H1 (cell line): ENCODE measurements at regions not wholly inside any gene's neighbourhood (a gene's known extent, or its start where the extent isn't known, plus 50 kb on each side); places are given as distances from the start of the nearest gene placed in this dataset.

Experiments used
- CTCF ChIA-PET: fragments of 300-600 bp; sonication (Branson Sonifier 250); formaldehyde crosslinking; loops from one replicate; lab custom pipeline; 2021; ENCODE audit not compliant: partially characterized antibody; lab: Charles Lee
- POLR2A ChIA-PET: fragments of 300-600 bp; sonication (Branson Sonifier 250); formaldehyde crosslinking; loops from one replicate; lab custom pipeline; 2021; ENCODE audit warnings: inconsistent platforms; ENCODE audit not compliant: partially characterized antibody; lab: Charles Lee
- DNase-seq, 2 experiments: peaks; one replicate each; pipeline versions ENCODE4 v3.0.0 to v3.0.0-alpha.2; 2010 to 2022; ENCODE audit warnings: low spot score in 2 of 2, low read depth in 1 of 2, mixed read lengths in 1 of 2
- FAIRE-seq: peaks from 2 replicates; lab custom pipeline; 2011; peaks lifted over from hg19 to GRCh38; lab: Jason Lieb, UNC
- H2AFZ ChIP-seq: 2 replicates; pipeline ENCODE4 v1.8.1; 2012; ENCODE audit warnings: low read length, inconsistent platforms
- H2AK5ac ChIP-seq: 2 replicates; pipeline ENCODE4 v1.6.1; 2013; ENCODE audit warnings: low read depth, low read length
- H2BK120ac ChIP-seq: replicated peaks from 2 replicates; pipeline ENCODE3; 2013; ENCODE audit warnings: low read depth, low read length, inconsistent platforms
- H2BK12ac ChIP-seq: 2 replicates; pipeline ENCODE4 v1.6.1; 2013; ENCODE audit warnings: low read depth, low read length
- H2BK15ac ChIP-seq: 2 replicates; pipeline ENCODE4 v1.6.1; 2013; ENCODE audit warnings: low read length
- H2BK20ac ChIP-seq: 2 replicates; pipeline ENCODE4 v1.6.1; 2013; ENCODE audit warnings: low read length
- H2BK5ac ChIP-seq: 2 replicates; pipeline ENCODE4 v1.6.1; 2013; ENCODE audit warnings: low read depth, low read length
- H3K14ac ChIP-seq: 2 replicates; pipeline ENCODE4 v1.6.1; 2013; ENCODE audit warnings: inconsistent platforms; ENCODE audit not compliant: insufficient read length
- H3K18ac ChIP-seq: 2 replicates; pipeline ENCODE4 v1.6.1; 2013; ENCODE audit warnings: low read length; ENCODE audit errors: extremely low read depth
- H3K23ac ChIP-seq: 2 replicates; pipeline ENCODE4 v1.6.1; 2013; ENCODE audit warnings: inconsistent platforms; ENCODE audit not compliant: insufficient read length
- H3K23me2 ChIP-seq: 2 replicates; pipeline ENCODE4 v1.6.1; 2013; ENCODE audit warnings: low read depth, low read length
- H3K27ac ChIP-seq: 2 replicates; pipeline ENCODE4 v1.6.1; 2011; ENCODE audit warnings: low read depth, low read length, inconsistent platforms
- H3K27me3 ChIP-seq, 4 experiments: replicated peaks in 1 of 4; 1 replicate in 1 of 4; 2 replicates in 3 of 4; pipeline versions ENCODE4 v1.6.1 to v1.8.1; 2011 to 2013; ENCODE audit warnings: low read length in 3 of 4, mild to moderate bottlenecking in 3 of 4, inconsistent platforms in 2 of 4, mixed read lengths in 2 of 4, moderate library complexity in 1 of 4; ENCODE audit not compliant: control insufficient read depth in 3 of 4, insufficient read depth in 3 of 4; ENCODE audit errors: extremely low read depth in 1 of 4
- H3K36me3 ChIP-seq, 4 experiments: 2 replicates each; pipeline versions ENCODE4 v1.6.1 to v1.8.1; 2011 to 2013; ENCODE audit warnings: mild to moderate bottlenecking in 4 of 4, low read length in 3 of 4, moderate library complexity in 2 of 4, control low read depth in 1 of 4, inconsistent platforms in 1 of 4; ENCODE audit not compliant: insufficient read depth in 4 of 4, control insufficient read depth in 2 of 4
- H3K4ac ChIP-seq: replicated peaks from 2 replicates; pipeline ENCODE3; 2013; ENCODE audit warnings: low read length, low read depth, mixed read lengths, inconsistent platforms; ENCODE audit not compliant: insufficient read length
- H3K4me1 ChIP-seq, 4 experiments: replicated peaks in 1 of 4; 1 replicate in 1 of 4; 2 replicates in 3 of 4; pipeline versions ENCODE4 v1.6.1 to v1.8.1; 2011 to 2013; ENCODE audit warnings: low read length in 3 of 4, inconsistent platforms in 2 of 4, mixed read lengths in 1 of 4; ENCODE audit not compliant: insufficient read depth in 4 of 4, control insufficient read depth in 3 of 4
- H3K4me2 ChIP-seq, 2 experiments: 2 replicates each; pipeline versions ENCODE4 v1.6.1 to v1.8.1; 2011 to 2013; ENCODE audit warnings: low read depth in 2 of 2, low read length in 2 of 2, control low read depth in 1 of 2, inconsistent platforms in 1 of 2, mild to moderate bottlenecking in 1 of 2; ENCODE audit not compliant: insufficient read depth in 1 of 2
- H3K4me3 ChIP-seq, 4 experiments: fragments of 200-600, 300-600 bp in 1 of 4; sonication (generic), shearing (Covaris generic), sonication (Bioruptor Twin) in 1 of 4; 2 replicates each; pipeline versions ENCODE4 v1.5.1 to v1.8.1; 2011 to 2016; ENCODE audit warnings: low read length in 4 of 4, low read depth in 3 of 4, control low read depth in 2 of 4, inconsistent platforms in 2 of 4, mild to moderate bottlenecking in 2 of 4, mixed read lengths in 1 of 4, moderate library complexity in 1 of 4; ENCODE audit not compliant: insufficient read depth in 2 of 4; ENCODE audit errors: extremely low read depth in 1 of 4
- H3K56ac ChIP-seq: replicated peaks from 2 replicates; pipeline ENCODE3; 2013; ENCODE audit warnings: low read depth, mild to moderate bottlenecking, mixed read lengths, low read length, inconsistent platforms; ENCODE audit not compliant: insufficient read length
- H3K79me1 ChIP-seq: 2 replicates; pipeline ENCODE4 v1.6.1; 2013; ENCODE audit warnings: low read depth, low read length, control low read depth
- H3K79me2 ChIP-seq, 2 experiments: 2 replicates each; pipeline versions ENCODE4 v1.6.1 to v1.8.1; 2012 to 2013; ENCODE audit warnings: low read length in 2 of 2, mild to moderate bottlenecking in 2 of 2, inconsistent platforms in 1 of 2; ENCODE audit not compliant: insufficient read depth in 2 of 2, control insufficient read depth in 1 of 2
- H3K9ac ChIP-seq, 4 experiments: replicated peaks in 1 of 4; 1 replicate in 1 of 4; 2 replicates in 3 of 4; pipeline versions ENCODE4 v1.6.1 to v1.8.1; 2011 to 2013; ENCODE audit warnings: low read depth in 3 of 4, low read length in 3 of 4, control low read depth in 2 of 4, mild to moderate bottlenecking in 2 of 4, moderate library complexity in 2 of 4, inconsistent platforms in 1 of 4; ENCODE audit errors: extremely low read depth in 1 of 4
- H3K9me3 ChIP-seq, 2 experiments: 2 replicates each; pipeline versions ENCODE4 v1.6.1 to v1.8.1; 2012 to 2013; ENCODE audit warnings: mild to moderate bottlenecking in 2 of 2, moderate library complexity in 2 of 2, control low read depth in 1 of 2, inconsistent platforms in 1 of 2, low read depth in 1 of 2, low read length in 1 of 2, mixed read lengths in 1 of 2; ENCODE audit not compliant: insufficient read depth in 2 of 2
- H4K20me1 ChIP-seq, 2 experiments: replicated peaks in 1 of 2; 2 replicates each; pipeline versions ENCODE3 to v1.8.1; 2011 to 2013; ENCODE audit warnings: inconsistent platforms in 2 of 2, low read length in 2 of 2, mild to moderate bottlenecking in 1 of 2; ENCODE audit not compliant: insufficient read depth in 2 of 2, control insufficient read depth in 1 of 2
- H4K5ac ChIP-seq: 2 replicates; pipeline ENCODE4 v1.6.1; 2013; ENCODE audit warnings: low read length, low read depth, mixed read lengths, inconsistent platforms; ENCODE audit not compliant: insufficient read length
- H4K8ac ChIP-seq: 2 replicates; pipeline ENCODE4 v1.8.0; 2013; ENCODE audit warnings: mild to moderate bottlenecking, moderate library complexity, low read length, inconsistent platforms; ENCODE audit not compliant: insufficient read depth; ENCODE audit errors: extremely low read depth
- H4K91ac ChIP-seq: replicated peaks from 2 replicates; pipeline ENCODE3; 2013; ENCODE audit warnings: low read length, mixed read lengths, inconsistent platforms; ENCODE audit not compliant: insufficient read length
- PHF8 ChIP-seq: fragments of 200-600 bp; sonication (generic); conservative IDR thresholded peaks from 2 replicates; pipeline ENCODE4 v1.7.1; 2012; ENCODE audit warnings: low read depth, mild to moderate bottlenecking, inconsistent platforms, low read length, moderate library complexity
- POLR2A ChIP-seq, 2 experiments: IDR thresholded peaks; 1 replicate in 1 of 2; 2 replicates in 1 of 2; pipeline ENCODE4 v1.6.1; 2011; ENCODE audit warnings: low read depth in 2 of 2, low read length in 2 of 2, mild to moderate bottlenecking in 2 of 2; ENCODE audit errors: control extremely low read depth in 1 of 2
- RXRA ChIP-seq: IDR thresholded peaks from 2 replicates; pipeline ENCODE4 v1.6.1; 2011; ENCODE audit warnings: low read depth, mild to moderate bottlenecking, low read length, moderate library complexity; ENCODE audit not compliant: insufficient read depth
- TBP ChIP-seq: IDR thresholded peaks from 2 replicates; pipeline ENCODE4 v1.6.1; 2011; ENCODE audit warnings: low read depth, low read length, improper control_type of control experiment
- WGBS, 2 experiments: shearing (Covaris generic) in 1 of 2; methylation state at CpG; one replicate each; pipeline versions ENCODE4 v1.1.6 to v1.1.7; 2013 to 2015; ENCODE audit warnings: low lambda C conversion rate in 2 of 2, mixed read lengths in 2 of 2, inconsistent platforms in 1 of 2, low coverage in 1 of 2, missing lambda C conversion rate in 1 of 2; ENCODE audit not compliant: insufficient replicate concordance in 2 of 2, insufficient coverage in 1 of 2, insufficient read length in 1 of 2; ENCODE audit errors: extremely low coverage in 1 of 2, missing lambda C conversion rate in 1 of 2; 5-methylcytosine and 5-hydroxymethylcytosine counted together

DNA sequence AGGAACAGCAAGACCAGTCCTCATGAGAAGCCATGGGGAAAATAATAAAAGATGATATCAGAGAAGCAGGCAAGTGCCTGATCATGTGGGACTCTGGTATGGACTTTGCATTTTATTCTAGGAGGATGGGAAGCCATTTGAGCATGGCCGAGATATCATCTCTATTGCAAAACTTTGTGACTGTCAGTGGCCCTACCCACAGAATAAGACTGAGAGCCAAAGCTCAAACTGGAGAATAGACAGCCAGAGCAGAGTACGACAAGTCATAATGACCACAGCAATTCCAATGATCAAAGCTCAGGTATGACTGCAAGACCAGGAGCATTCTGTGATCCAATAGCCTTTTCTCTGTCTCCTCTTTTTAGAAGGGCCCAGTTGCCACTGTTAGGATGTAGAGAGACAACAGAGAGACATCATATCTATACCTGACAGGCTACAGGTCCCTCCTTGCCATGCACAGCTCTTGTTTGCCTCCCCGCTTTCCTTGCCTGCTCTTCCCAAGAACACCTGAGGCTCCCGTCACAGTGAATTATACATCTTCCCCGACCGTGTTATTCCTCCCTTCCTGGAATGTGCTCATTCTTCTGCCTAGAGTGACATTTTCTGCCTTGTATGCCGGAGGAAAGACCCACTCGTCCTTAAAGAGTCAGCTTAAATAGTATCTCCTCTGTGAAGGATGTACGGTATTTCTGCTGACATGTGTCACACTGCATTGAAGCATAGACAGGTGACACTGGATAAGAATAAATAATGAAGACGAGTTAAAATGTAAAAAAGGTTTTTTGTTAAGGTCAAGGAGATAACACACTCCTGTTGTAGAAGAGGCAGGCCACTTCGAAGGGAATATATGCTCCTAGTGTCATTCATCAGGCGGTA, 248.7 kb upstream of the MAP3K1 start:
- Histone ChIP-seq H3K18ac (no peak overlapping the region), H2AK5ac (no peak overlapping the region), H2BK120ac (no peak overlapping the region), H3K79me1 (no peaks in the 10 kb centered on the region), H3K14ac (no peak overlapping the region), H2AFZ (peak overlapping the region; percentile 12; the same call in 1 of the 2 replicates), H4K8ac (no peak overlapping the region), H3K27me3 (no peaks in the 10 kb centered on the region), H4K5ac (no peak overlapping the region), H3K4me2 (no peak overlapping the region), H3K23ac (no peak overlapping the region), H3K4me1 (peaks cover 0 to 4% (median 0%) of the 10 kb centered on the region in 4 experiments; a peak in 1 of 7 replicates), H3K27ac (no peak overlapping the region), H2BK20ac (no peak overlapping the region), H3K4ac (no peak overlapping the region), H3K79me2 (no peaks in the 10 kb centered on the region), H4K20me1 (no peaks in the 10 kb centered on the region), H2BK12ac (no peak overlapping the region), H3K9me3 (no peaks in the 10 kb centered on the region), H2BK15ac (no peak overlapping the region), H2BK5ac (no peak overlapping the region), H3K36me3 (no peaks in the 10 kb centered on the region), H3K23me2 (no peaks in the 10 kb centered on the region), H3K9ac (no peak overlapping the region; a peak in 1 of 7 replicates), H4K91ac (no peak overlapping the region), H3K56ac (no peak overlapping the region), H3K4me3 (no peak overlapping the region)
- DNase-seq, result no peak
- POLR2A ChIA-PET, result no interaction called here
- CTCF ChIA-PET, result interaction anchor here (1.1 to 1.3 kb wide), 2 partner anchors 14 to 260 kb away, joined by 3 to 4 read pairs; no protein-coding TSS in a partner anchor
- FAIRE-seq, result no peak
- WGBS, 2 experiments, result 83% methylated on average over 12 of the region's 12 CpGs; no CpG with 5 or more reads in 1 of the 2 experiments
- TF ChIP-seq TBP (no peak), PHF8 (no peak), RXRA (no peak), POLR2A (IDR thresholded peaks at IDR 0.05; ENCODE audit: control extremely low read depth in 1 of 2, low read depth in 2 of 2, low read length in 2 of 2) (no peak)
